OCI-LY7 (cell line): ENCODE measurements at regions not wholly inside any gene's neighbourhood (a gene's known extent, or its start where the extent isn't known, plus 50 kb on each side); places are given as distances from the start of the nearest gene placed in this dataset.

Experiments used
- EZH2phosphoT487 ChIP-seq: fragments of 200-600 bp; sonication (generic); IDR thresholded peaks from 2 replicates; pipeline ENCODE4 v1.6.1; 2018; ENCODE audit warnings: low read depth, borderline replicate concordance, mild to moderate bottlenecking, mixed run types, antibody characterized with exemption, low read length, moderate library complexity, mixed read lengths
- TF ChIP-seq, protein P1 (sequence below): fragments of 200-600 bp; sonication (generic); conservative IDR thresholded peaks from 2 replicates; pipeline ENCODE4 v1.5.1; 2014; ENCODE audit warnings: mild to moderate bottlenecking, antibody characterized with exemption, low read length, moderate library complexity, mixed read lengths

DNA sequence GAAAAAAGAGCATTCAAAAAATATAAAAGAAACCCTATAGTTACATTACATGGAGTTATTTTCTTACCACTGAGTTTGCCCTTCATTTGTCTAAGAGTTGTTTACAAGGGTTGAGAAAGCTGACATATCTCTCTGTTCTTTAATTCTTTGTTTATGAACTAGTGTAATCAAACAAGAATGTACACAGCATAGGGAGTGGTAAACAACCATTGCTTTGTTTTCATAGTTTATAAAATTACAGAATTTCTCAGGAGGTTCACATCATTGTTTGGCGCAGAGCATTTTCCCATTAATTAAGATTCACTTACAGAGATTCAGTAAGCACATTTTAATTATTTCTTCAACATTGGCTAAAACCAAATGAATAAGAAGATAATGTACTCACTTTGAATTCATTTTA lies 87.6 kb downstream of the IFI44 start:
- TF ChIP-seq, protein P1, sequence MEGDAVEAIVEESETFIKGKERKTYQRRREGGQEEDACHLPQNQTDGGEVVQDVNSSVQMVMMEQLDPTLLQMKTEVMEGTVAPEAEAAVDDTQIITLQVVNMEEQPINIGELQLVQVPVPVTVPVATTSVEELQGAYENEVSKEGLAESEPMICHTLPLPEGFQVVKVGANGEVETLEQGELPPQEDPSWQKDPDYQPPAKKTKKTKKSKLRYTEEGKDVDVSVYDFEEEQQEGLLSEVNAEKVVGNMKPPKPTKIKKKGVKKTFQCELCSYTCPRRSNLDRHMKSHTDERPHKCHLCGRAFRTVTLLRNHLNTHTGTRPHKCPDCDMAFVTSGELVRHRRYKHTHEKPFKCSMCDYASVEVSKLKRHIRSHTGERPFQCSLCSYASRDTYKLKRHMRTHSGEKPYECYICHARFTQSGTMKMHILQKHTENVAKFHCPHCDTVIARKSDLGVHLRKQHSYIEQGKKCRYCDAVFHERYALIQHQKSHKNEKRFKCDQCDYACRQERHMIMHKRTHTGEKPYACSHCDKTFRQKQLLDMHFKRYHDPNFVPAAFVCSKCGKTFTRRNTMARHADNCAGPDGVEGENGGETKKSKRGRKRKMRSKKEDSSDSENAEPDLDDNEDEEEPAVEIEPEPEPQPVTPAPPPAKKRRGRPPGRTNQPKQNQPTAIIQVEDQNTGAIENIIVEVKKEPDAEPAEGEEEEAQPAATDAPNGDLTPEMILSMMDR = no peak
- TF ChIP-seq EZH2phosphoT487 = no peak
